ENCODE measurements at regions not wholly inside any gene's neighbourhood (a gene's known extent, or its start where the extent isn't known, plus 50 kb on each side); places are given as distances from the start of the nearest gene placed in this dataset.

DNA sequence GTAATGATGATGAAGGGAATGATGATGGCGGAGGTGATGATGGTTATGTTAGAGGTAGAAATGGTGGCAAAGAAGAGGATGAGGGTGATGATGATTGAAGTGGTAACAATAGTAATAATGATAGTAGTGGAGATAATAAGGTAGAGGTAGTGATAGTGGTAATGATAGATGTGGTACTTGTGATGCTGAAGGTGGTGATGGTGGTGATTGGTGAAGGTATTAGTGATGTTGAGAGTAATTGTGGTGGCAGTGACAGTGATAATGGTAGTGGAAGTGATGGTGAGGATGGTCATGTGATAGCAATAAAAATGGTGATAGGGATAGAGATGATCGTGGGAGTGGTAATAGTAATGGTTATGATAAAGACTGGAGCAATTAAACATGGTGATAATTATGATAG lies 108.8 kb downstream of the EFNB1 start:
- Mint-ChIP-seq H3K4me3 (no peak overlapping the region), H3K36me3 (ENCODE audit: low read depth) (no peaks in the 10 kb centered on the region), H3K9me3 (no peaks in the 10 kb centered on the region), H3K27me3 (no peaks in the 10 kb centered on the region), H3K4me1 (peaks cover 5% of the 10 kb centered on the region), H3K27ac (no peak overlapping the region)
- ATAC-seq (replicated peaks): no peak

DNA sequence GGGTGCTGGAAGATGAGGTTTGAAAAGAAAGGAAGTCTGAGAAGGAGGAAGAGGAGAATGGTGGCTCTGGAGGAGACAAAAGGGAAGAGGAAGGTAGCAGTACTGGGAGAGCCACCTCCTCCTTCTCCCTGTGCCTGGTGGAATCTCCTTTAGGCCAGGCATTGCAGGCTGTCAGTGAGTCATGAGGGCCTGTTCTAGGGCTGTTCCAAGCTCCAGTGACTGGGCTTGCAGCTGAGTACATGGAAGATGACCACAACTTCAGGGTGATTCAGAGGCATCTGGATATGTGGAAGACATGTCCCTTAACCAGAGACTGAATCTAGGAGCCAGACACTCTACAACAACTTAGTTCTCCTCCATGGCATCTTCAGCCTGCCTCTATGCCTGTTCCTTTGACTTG lies 107.8 kb downstream of the EFNB1 start:
- Mint-ChIP-seq H3K27ac (no peak overlapping the region), H3K4me3 (no peak overlapping the region), H3K27me3 (no peaks in the 10 kb centered on the region), H3K9me3 (no peaks in the 10 kb centered on the region), H3K4me1 (peaks cover 5% of the 10 kb centered on the region), H3K36me3 (ENCODE audit: low read depth) (no peaks in the 10 kb centered on the region)
- no peak for ATAC-seq (replicated peaks)

DNA sequence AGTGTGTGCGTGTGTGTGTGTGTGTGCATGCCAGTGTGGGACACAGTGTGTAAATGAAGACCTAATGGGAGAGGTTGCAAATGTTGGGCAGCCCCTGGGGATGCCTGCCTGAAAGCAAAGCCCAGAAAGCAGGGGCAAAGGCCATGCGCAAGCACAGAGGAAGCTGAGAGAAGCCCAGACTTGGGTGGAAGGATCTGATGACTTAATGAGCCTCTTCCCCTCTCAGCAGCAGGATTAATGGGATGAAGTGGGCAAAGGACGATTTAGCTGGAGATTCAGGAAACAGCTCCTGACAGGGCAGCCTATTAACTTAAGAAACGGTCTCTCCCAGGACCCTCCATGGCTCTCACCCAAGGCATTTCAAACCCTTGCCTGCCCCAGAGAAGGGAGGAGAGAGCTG lies 107.3 kb downstream of the EFNB1 start:
- ATAC-seq (replicated peaks): no peak
- Mint-ChIP-seq H3K9me3 (no peaks in the 10 kb centered on the region), H3K4me3 (no peak overlapping the region), H3K4me1 (peaks cover 5% of the 10 kb centered on the region), H3K27ac (no peak overlapping the region), H3K27me3 (no peaks in the 10 kb centered on the region), H3K36me3 (ENCODE audit: low read depth) (no peaks in the 10 kb centered on the region)

DNA sequence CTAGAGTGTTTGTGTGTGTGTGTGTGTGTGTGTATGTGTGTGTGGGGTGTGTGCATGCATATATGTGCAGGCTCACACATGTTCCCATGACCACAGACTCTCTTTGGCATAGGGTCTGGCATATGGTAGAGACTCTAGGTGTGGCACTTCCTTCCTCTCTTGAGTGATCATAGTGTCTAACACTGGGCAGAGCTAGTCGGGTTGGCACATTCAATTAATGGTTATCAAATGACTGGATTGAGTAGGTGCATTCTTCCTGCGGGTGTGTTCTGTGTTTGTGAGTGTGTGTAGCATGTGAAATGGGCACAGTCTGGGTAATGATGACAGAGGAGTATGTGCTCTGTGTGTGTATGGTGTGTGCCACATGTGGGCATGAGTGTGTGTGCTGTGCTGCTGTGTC lies 106.5 kb downstream of the EFNB1 start:
- Mint-ChIP-seq H3K27me3 (no peaks in the 10 kb centered on the region), H3K36me3 (ENCODE audit: low read depth) (no peaks in the 10 kb centered on the region), H3K4me1 (peaks cover 5% of the 10 kb centered on the region), H3K27ac (no peak overlapping the region), H3K4me3 (no peak overlapping the region), H3K9me3 (no peaks in the 10 kb centered on the region)
- ATAC-seq (replicated peaks): no peak

DNA sequence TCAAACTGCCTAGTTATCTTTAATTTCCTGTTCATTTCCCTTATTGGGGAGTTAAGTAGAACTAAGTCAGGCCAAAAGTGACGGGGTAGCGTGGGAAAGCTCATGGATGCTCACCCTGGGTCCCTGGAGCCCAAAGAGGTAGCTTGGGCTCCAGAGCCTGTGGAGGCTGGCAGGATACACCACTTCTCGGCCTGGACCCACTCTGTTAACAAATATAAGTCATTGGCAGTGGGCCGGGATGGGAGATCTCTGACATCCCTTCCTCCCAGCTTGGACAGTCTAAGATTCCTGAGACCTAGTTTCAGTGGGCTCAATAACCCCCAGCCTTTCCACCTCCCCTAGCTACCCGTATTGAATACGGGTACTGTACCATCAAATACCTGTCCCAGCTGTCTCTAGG lies 106.1 kb downstream of the EFNB1 start:
- H3K36me3 Mint-ChIP-seq (ENCODE audit: low read depth): no peaks in the 10 kb centered on the region
- no peaks in the 10 kb centered on the region for H3K27me3 Mint-ChIP-seq
- H3K9me3 Mint-ChIP-seq: no peaks in the 10 kb centered on the region
- H3K4me3 Mint-ChIP-seq: no peak overlapping the region
- no peak overlapping the region for H3K27ac Mint-ChIP-seq
- ATAC-seq (replicated peaks): no peak
- H3K4me1 Mint-ChIP-seq: peaks cover 5% of the 10 kb centered on the region

DNA sequence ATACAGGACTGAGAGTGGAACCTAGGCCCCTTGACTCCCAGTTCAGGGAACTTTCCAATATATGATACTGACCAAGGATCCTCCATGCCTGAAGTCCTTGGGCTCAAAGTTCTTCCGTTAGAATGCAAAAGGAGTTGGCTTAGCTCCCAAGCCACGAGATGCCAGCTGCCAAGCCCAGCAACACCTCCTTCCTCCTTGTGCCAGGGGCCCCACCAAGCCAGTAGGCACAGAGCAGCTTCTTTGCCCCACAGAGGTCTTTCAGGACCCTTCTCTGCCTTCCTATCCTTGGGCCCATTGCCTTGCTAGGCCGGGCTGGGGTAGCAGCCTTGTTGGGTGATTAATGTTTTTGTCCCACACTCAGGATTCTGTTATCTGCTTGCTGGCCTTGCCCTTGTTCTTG lies 105.6 kb downstream of the EFNB1 start:
- H3K27ac Mint-ChIP-seq: no peak overlapping the region
- no peak for ATAC-seq (replicated peaks)
- H3K9me3 Mint-ChIP-seq: no peaks in the 10 kb centered on the region
- H3K36me3 Mint-ChIP-seq (ENCODE audit: low read depth): no peaks in the 10 kb centered on the region
- peaks cover 5% of the 10 kb centered on the region for H3K4me1 Mint-ChIP-seq
- H3K27me3 Mint-ChIP-seq: no peaks in the 10 kb centered on the region
- no peak overlapping the region for H3K4me3 Mint-ChIP-seq

DNA sequence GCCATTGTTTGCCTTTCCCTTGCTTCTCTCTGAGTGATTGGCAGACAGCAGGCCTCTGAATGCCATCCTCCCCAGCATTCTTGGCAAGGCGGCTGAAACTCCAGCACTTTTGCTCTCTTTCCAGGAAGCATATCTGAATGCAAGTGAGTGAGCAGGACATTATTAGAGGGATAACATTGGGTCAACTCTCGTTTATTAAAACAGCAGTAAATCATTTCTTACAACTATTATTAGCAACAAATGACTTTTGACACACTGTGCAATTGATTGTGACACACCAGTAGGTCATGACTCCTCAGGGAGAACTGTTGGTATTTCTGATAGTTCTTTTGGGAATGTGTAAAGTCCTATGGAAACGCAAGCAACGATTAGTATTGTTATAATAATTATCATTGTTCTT lies 103.8 kb downstream of the EFNB1 start:
- Mint-ChIP-seq H3K9me3 (no peaks in the 10 kb centered on the region), H3K36me3 (ENCODE audit: low read depth) (no peaks in the 10 kb centered on the region), H3K27ac (no peak overlapping the region), H3K4me3 (no peak overlapping the region), H3K4me1 (peaks cover 5% of the 10 kb centered on the region), H3K27me3 (no peaks in the 10 kb centered on the region)
- no peak for ATAC-seq (replicated peaks)

DNA sequence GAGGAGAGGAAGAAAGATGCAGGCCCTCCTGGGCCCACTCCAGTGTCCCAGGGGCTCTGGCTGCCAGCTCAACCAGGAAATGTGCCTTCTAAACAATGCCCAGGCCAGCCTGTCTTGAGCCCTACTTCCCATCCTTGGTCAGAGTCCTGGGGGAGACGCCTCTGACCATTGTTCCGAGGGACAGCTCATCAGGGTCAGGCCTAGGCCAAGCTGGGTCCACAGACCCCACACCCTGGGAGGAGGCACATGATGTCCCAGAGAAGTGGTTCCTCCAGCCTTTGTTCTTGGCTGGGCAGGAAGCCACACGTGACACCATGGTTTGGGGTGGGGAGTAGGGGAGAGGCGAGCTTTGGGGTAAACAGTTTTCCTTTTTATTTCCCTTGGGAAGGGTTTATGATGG lies 102.5 kb downstream of the EFNB1 start:
- H3K36me3 Mint-ChIP-seq (ENCODE audit: low read depth): no peaks in the 10 kb centered on the region
- no peak overlapping the region for H3K4me3 Mint-ChIP-seq
- H3K27ac Mint-ChIP-seq: no peak overlapping the region
- peaks cover 5% of the 10 kb centered on the region for H3K4me1 Mint-ChIP-seq
- ATAC-seq (replicated peaks): no peak
- H3K27me3 Mint-ChIP-seq: no peaks in the 10 kb centered on the region
- no peaks in the 10 kb centered on the region for H3K9me3 Mint-ChIP-seq

DNA sequence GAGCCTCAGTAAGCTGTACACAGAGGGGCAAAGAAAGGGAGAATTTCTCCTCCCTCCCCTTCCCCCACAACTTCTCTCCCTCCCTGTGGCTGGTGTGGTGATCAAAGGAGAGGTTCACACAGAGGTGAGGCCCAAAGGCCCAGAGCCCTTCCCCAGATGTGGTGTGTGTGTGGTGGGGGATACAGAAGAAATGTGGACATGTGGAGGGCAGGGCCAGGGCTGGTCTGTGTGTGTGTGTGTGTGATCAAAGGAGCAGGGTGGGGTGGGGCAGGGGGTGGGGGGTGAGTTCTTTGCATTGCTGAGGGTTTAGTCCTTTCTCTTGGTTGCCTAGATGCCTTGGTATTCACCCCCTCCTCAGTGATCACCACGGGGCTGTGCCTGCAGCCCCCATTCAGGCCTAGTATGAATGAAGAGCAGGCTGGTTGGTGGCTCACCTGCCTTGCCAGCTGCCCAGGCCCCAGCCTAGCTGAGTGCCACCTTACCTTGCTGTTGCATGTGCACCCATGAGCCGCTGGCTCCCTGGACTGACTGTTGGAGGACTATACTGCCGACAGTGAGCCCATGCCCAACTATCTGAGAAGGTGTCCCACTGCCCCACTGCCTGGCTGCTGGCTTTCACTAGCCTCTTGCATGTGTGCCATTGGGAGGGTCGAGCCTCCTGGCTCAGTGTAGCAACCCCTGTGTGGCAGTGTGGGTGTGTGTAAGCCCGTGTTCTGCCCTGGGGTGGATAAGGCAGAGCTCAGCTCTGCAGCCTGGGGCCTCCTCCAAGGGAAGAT lies 101.9 kb downstream of the EFNB1 start:
- no peaks in the 10 kb centered on the region for H3K9me3 Mint-ChIP-seq
- H3K4me1 Mint-ChIP-seq: peaks cover 5% of the 10 kb centered on the region
- H3K36me3 Mint-ChIP-seq (ENCODE audit: low read depth): no peaks in the 10 kb centered on the region
- H3K27ac Mint-ChIP-seq: no peak overlapping the region
- no peaks in the 10 kb centered on the region for H3K27me3 Mint-ChIP-seq
- H3K4me3 Mint-ChIP-seq: no peak overlapping the region
- ATAC-seq (replicated peaks): no peak

DNA sequence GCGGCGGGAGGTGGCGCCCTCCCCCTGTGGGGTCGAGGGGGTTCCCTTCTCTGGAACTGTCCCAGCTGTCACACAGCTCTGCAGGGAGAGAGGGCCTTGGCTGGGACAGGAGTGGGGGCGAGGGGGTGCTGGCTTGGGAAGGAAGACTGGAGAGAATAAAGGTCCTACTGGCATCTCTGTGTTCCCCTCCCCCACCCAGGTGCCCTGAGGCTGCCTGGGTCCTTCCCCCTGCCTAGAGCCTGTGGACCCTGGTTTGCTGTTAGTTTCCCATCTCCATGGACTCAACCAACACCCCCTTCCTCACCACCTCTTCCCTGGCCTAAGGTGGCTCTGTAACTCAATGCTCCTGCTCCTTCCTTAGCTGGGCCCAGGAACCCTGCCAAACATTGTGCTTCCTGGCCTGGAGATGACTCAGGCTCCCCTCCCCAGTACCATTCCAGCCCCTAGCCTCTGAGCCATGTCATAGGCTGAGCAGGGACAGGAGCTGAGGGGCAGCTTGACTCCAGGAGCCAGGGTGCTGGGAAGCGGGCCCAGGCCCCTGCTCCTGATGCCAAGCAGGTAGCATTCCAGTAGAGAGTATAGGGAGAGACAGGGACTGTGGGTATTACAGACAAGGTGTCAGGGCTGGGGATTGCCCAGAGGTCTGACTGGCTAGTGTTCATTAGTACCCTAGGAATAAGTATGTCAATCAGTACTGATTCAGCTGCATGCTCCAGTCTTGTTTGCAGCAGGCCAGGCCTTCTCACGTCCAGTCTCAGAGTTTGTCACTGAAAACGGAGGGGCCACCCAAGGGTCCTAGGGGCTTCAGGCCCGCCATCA lies 100.7 kb downstream of the EFNB1 start:
- no peaks in the 10 kb centered on the region for H3K36me3 Mint-ChIP-seq (ENCODE audit: low read depth)
- ATAC-seq (replicated peaks): no peak
- no peak overlapping the region for H3K27ac Mint-ChIP-seq
- H3K27me3 Mint-ChIP-seq: no peaks in the 10 kb centered on the region
- no peaks in the 10 kb centered on the region for H3K9me3 Mint-ChIP-seq
- no peak overlapping the region for H3K4me3 Mint-ChIP-seq
- H3K4me1 Mint-ChIP-seq: no peaks in the 10 kb centered on the region

DNA sequence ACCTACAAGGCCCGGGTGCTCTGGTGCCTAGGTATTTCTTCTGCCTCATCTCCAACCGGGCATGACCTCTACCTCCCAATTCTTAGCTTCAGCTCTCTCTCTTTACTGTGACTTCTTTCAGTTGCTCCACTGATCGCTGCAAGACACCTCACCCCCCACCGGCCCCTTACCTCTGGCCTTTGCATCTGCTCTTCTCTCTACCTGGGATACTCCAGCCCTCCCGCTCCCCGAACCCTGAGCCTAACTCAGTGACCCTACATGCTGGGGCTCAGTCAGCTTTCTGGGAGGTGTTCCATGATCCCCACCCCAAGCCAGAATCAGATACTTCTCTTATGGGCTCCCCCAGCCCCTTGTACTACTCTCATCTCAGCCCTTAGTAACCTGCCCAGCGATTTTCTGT lies 99.6 kb downstream of the EFNB1 start:
- ATAC-seq (replicated peaks): no peak
- Mint-ChIP-seq H3K4me3 (no peak overlapping the region), H3K9me3 (no peaks in the 10 kb centered on the region), H3K27me3 (no peaks in the 10 kb centered on the region), H3K27ac (no peak overlapping the region), H3K36me3 (ENCODE audit: low read depth) (no peaks in the 10 kb centered on the region), H3K4me1 (no peaks in the 10 kb centered on the region)

DNA sequence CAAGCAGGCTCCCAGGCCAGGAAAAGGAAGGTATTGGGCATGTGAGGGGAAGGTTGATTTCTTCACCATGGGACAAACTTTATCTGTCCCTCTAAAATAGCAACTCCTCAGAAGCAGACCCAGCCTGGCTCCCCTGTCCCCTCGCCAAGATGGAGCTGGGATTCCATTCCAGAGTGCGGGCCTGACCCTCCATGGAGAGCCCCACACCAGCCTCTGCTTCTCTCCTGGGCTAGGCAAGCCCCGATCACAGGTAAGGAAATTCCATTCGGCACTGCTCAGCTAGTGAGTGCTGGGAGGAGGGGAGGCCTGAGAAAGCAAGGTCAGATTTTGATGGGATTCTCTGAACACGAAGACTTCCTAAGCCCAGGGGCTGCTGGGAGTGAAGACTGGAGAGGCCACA lies 98.4 kb downstream of the EFNB1 start:
- Mint-ChIP-seq H3K27ac (no peak overlapping the region), H3K36me3 (ENCODE audit: low read depth) (no peaks in the 10 kb centered on the region), H3K27me3 (no peaks in the 10 kb centered on the region), H3K4me1 (no peaks in the 10 kb centered on the region), H3K4me3 (no peak overlapping the region), H3K9me3 (no peaks in the 10 kb centered on the region)
- no peak for ATAC-seq (replicated peaks)

DNA sequence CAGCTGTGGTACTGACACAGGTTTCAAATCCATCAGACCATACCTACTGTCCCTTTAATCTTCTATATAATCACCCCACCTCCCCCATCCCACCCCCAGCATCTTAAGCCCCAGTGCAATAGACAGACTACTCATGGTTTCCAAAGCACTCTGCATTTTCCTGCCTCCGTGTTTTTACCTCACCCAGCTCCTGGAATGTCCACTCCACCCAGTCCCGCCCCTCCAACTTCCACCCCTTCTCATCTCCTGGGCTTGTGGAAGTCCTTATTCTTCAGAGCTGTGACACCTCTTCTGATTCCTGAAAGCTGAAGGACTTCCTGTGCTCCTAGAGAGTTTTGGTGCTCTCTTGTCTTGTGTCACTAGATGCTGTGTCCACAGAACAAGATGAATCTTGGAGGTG lies 94.3 kb downstream of the EFNB1 start:
- Mint-ChIP-seq H3K27ac (no peak overlapping the region), H3K36me3 (ENCODE audit: low read depth) (no peaks in the 10 kb centered on the region), H3K4me3 (no peak overlapping the region), H3K9me3 (no peaks in the 10 kb centered on the region), H3K4me1 (no peaks in the 10 kb centered on the region), H3K27me3 (no peaks in the 10 kb centered on the region)
- ATAC-seq (replicated peaks): no peak

DNA sequence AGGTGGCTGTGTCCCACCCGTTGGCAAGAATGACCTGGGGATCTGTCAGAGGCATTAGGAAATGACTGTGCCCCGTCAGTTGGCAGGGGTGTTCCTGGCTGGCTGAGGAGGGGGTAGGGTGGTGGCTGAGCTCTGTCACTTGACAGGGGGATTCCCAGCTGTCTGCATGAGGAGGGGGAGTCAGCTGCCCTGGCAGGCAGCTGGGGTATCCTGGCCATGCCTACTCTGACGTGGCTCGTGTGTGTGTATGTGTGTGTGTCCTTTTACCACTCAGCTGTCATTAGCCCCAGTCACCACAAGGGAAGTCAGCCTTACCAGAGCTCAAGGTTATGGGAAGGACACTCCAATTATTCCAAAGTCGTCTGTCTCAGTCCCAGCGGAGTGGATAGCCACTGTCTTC lies 93.2 kb downstream of the EFNB1 start:
- Mint-ChIP-seq H3K9me3 (no peaks in the 10 kb centered on the region), H3K36me3 (ENCODE audit: low read depth) (no peaks in the 10 kb centered on the region), H3K4me3 (no peak overlapping the region), H3K27ac (no peak overlapping the region), H3K27me3 (no peaks in the 10 kb centered on the region), H3K4me1 (no peaks in the 10 kb centered on the region)
- no peak for ATAC-seq (replicated peaks)

DNA sequence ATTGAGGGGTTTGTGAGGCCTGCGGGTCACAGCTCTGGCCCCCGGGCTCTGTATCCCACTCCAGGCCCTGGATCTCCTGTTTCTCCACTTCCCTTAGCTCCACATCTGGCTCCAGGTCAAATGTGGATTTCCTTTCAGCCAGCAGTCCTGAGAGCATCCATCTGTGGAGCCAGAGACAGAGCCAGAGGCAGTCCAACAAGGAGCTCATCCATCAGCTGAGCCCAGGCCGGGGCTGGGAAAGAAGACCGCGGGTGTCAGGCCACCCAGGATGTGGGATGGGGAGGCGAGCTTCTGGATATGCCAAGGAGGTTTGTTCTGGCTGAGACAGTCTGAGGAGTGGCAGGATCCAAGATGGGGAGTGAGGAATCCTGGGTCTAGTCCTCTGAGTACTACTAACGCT lies 91.7 kb downstream of the EFNB1 start:
- Mint-ChIP-seq H3K4me3 (no peak overlapping the region), H3K27ac (no peak overlapping the region), H3K9me3 (no peaks in the 10 kb centered on the region), H3K4me1 (no peaks in the 10 kb centered on the region), H3K36me3 (ENCODE audit: low read depth) (no peaks in the 10 kb centered on the region), H3K27me3 (no peaks in the 10 kb centered on the region)
- ATAC-seq (replicated peaks): no peak
